ENCODE measurements at regions not wholly inside any gene's neighbourhood (a gene's known extent, or its start where the extent isn't known, plus 50 kb on each side); places are given as distances from the start of the nearest gene placed in this dataset.

GRCh38 chr18:27447451-27447881 lies 262.4 kb upstream of the CHST9 start:
- intact Hi-C loops (cut with DNase I; ENCODE audit: low total_unique reads) (no loop called here), in situ Hi-C loops (cut with MboI; ENCODE audit: low pct_ligation_motif_present in 1 of 4, low pct_unique_long_range_greater_than_20kb in 1 of 4, low sequenced_read_pairs in 3 of 4) (loop anchor here in 1 of 4 donors (25.0 kb wide), 1 partner anchor 110 kb away; no protein-coding TSS in a partner anchor)
- Histone ChIP-seq H3K27ac (no peak overlapping the region), H3K4me3 (no peak overlapping the region), H3K27me3 (no peaks in the 10 kb centered on the region), H3K36me3 (no peaks in the 10 kb centered on the region), H3K4me1 (no peaks in the 10 kb centered on the region), H3K9me3 (no peaks in the 10 kb centered on the region)
- DNase-seq = no peak
- WGBS, 2 donors (ENCODE audit: low coverage in 1 of 2) = 41% methylated on average over 5 of the region's 5 CpGs; no CpG with 5 or more reads in 1 of the 2 donors
- no peak for TF ChIP-seq CTCF (IDR thresholded peaks at IDR 0.05)
- TF ChIP-seq POLR2A (IDR thresholded peaks at IDR 0.05) = no peak
- TF ChIP-seq EP300 (IDR thresholded peaks at IDR 0.05; ENCODE audit: low read depth) = no peak
- no peak for TF ChIP-seq POLR2AphosphoS5 (IDR thresholded peaks at IDR 0.05)

- TF ChIP-seq POLR2A (IDR thresholded peaks at IDR 0.05) (no peak), EP300 (IDR thresholded peaks at IDR 0.05; ENCODE audit: low read depth) (no peak), CTCF (IDR thresholded peaks at IDR 0.05) (no peak), POLR2AphosphoS5 (IDR thresholded peaks at IDR 0.05) (no peak)
- H3K4me1 ChIP-seq = no peaks in the 10 kb centered on the region
- no peak for DNase-seq
- WGBS, 2 donors (ENCODE audit: low coverage in 1 of 2) = 78 to 92% methylated on average over 2 of the region's 2 CpGs
- intact Hi-C loops (cut with DNase I; ENCODE audit: low total_unique reads) = no loop called here
- in situ Hi-C loops (cut with MboI; ENCODE audit: low pct_ligation_motif_present in 1 of 4, low pct_unique_long_range_greater_than_20kb in 1 of 4, low sequenced_read_pairs in 3 of 4) = loop anchor here in 1 of 4 donors (25.0 kb wide), 1 partner anchor 93 kb away; no protein-coding TSS in a partner anchor
- H3K4me3 ChIP-seq = no peak overlapping the region
- H3K9me3 ChIP-seq = peaks cover 0 to 7% of the 10 kb centered on the region in 2 donors
- no peak overlapping the region for H3K27ac ChIP-seq
- no peaks in the 10 kb centered on the region for H3K36me3 ChIP-seq
- no peaks in the 10 kb centered on the region for H3K27me3 ChIP-seq
Observed at GRCh38 chr18:27430595-27430994, 245.5 kb upstream of the CHST9 start.

GRCh38 chr18:27428716-27429475 lies 243.8 kb upstream of the CHST9 start:
- no peaks in the 10 kb centered on the region for H3K27me3 ChIP-seq
- WGBS, 2 donors (ENCODE audit: low coverage in 1 of 2) = 73 to 100% methylated on average over 1 to 2 of the region's 2 CpGs
- H3K27ac ChIP-seq = no peak overlapping the region
- TF ChIP-seq POLR2AphosphoS5 (IDR thresholded peaks at IDR 0.05) (no peak), CTCF (IDR thresholded peaks at IDR 0.05) (no peak), EP300 (IDR thresholded peaks at IDR 0.05; ENCODE audit: low read depth) (no peak), POLR2A (IDR thresholded peaks at IDR 0.05) (no peak)
- in situ Hi-C loops (cut with MboI; ENCODE audit: low pct_ligation_motif_present in 1 of 4, low pct_unique_long_range_greater_than_20kb in 1 of 4, low sequenced_read_pairs in 3 of 4) = loop anchor here in 1 of 4 donors (25.0 kb wide), 1 partner anchor 92 kb away; no protein-coding TSS in a partner anchor
- H3K4me1 ChIP-seq = no peaks in the 10 kb centered on the region
- H3K9me3 ChIP-seq = peaks cover 0 to 7% of the 10 kb centered on the region in 2 donors
- H3K36me3 ChIP-seq = no peaks in the 10 kb centered on the region
- intact Hi-C loops (cut with DNase I; ENCODE audit: low total_unique reads) = no loop called here
- DNase-seq = no peak
- no peak overlapping the region for H3K4me3 ChIP-seq

DNA sequence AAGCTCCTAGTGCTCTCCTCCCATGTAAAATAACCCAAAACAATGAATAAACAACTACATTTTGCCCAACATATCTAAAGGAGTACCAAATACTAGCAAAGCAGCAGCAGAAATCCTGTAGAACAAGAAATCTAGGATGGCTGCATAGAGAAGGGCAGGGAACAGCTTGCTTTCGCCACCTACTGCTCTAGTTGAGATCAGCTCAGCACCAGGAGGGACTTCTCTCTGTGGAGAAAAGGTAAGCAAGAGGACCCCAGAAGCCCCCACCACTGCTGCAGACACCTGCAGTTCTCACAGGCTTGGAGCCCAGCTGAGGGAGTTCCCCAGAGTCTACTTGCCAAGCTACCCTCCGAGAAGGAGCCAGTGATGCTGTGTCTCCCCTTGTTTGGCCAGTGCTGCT lies 243.0 kb upstream of the CHST9 start:
- in situ Hi-C loops (cut with MboI; ENCODE audit: low pct_ligation_motif_present in 1 of 4, low pct_unique_long_range_greater_than_20kb in 1 of 4, low sequenced_read_pairs in 3 of 4) = loop anchor here in 1 of 4 donors (25.0 kb wide), 1 partner anchor 91 kb away; no protein-coding TSS in a partner anchor
- 77% methylated on average over 2 of the region's 2 CpGs; no CpG with 5 or more reads in 1 of the 2 donors for WGBS, 2 donors (ENCODE audit: low coverage in 1 of 2)
- no peak for DNase-seq
- Histone ChIP-seq H3K27me3 (no peaks in the 10 kb centered on the region), H3K9me3 (peaks cover 0 to 7% of the 10 kb centered on the region in 2 donors), H3K36me3 (no peaks in the 10 kb centered on the region), H3K4me3 (no peak overlapping the region), H3K27ac (no peak overlapping the region), H3K4me1 (no peaks in the 10 kb centered on the region)
- intact Hi-C loops (cut with DNase I; ENCODE audit: low total_unique reads) = no loop called here
- TF ChIP-seq POLR2A (IDR thresholded peaks at IDR 0.05) (no peak), POLR2AphosphoS5 (IDR thresholded peaks at IDR 0.05) (no peak), CTCF (IDR thresholded peaks at IDR 0.05) (no peak), EP300 (IDR thresholded peaks at IDR 0.05; ENCODE audit: low read depth) (no peak)
